ENCODE measurements at regions not wholly inside any gene's neighbourhood (a gene's known extent, or its start where the extent isn't known, plus 50 kb on each side); places are given as distances from the start of the nearest gene placed in this dataset.

- TF ChIP-seq, protein P1, sequence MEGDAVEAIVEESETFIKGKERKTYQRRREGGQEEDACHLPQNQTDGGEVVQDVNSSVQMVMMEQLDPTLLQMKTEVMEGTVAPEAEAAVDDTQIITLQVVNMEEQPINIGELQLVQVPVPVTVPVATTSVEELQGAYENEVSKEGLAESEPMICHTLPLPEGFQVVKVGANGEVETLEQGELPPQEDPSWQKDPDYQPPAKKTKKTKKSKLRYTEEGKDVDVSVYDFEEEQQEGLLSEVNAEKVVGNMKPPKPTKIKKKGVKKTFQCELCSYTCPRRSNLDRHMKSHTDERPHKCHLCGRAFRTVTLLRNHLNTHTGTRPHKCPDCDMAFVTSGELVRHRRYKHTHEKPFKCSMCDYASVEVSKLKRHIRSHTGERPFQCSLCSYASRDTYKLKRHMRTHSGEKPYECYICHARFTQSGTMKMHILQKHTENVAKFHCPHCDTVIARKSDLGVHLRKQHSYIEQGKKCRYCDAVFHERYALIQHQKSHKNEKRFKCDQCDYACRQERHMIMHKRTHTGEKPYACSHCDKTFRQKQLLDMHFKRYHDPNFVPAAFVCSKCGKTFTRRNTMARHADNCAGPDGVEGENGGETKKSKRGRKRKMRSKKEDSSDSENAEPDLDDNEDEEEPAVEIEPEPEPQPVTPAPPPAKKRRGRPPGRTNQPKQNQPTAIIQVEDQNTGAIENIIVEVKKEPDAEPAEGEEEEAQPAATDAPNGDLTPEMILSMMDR (conservative IDR thresholded peaks at IDR 0.05; ENCODE audit: low read length), result no peak
- TF ChIP-seq EZH2phosphoT487 (IDR thresholded peaks at IDR 0.05; ENCODE audit: borderline replicate concordance, low read depth, low read length), result no peak
Observed at GRCh38 chr22:22391543-22391942, 117.0 kb downstream of the ZNF280B start.
